Activated CD4-positive, alpha-beta T cell treated with anti-CD3 and anti-CD28 coated beads for 48 hours (primary cell): ENCODE measurements at regions not wholly inside any gene's neighbourhood (a gene's known extent, or its start where the extent isn't known, plus 50 kb on each side); places are given as distances from the start of the nearest gene placed in this dataset.
"Not testable (repeated sequence)": the region's sequence is repeated elsewhere in the genome, so short reads cannot be mapped to it uniquely, and the experiment has no call there.

Experiments
- DNase-seq: peaks from one replicate; pipeline ENCODE4 v3.0.0-alpha.2; 2020

GRCh38 chr2:212912445-212913103 is 238.8 kb downstream of the IKZF2 start:
- DNase-seq = no peak

- DNase-seq = no peak
Measured at GRCh38 chr2:212911011-212911410, 240.4 kb downstream of the IKZF2 start.

GRCh38 chr2:212908682-212909435 is 242.6 kb downstream of the IKZF2 start:
- DNase-seq = no peak

GRCh38 chr2:212908031-212908430 is 243.4 kb downstream of the IKZF2 start:
- DNase-seq = no peak

GRCh38 chr2:212906620-212907019 is 244.8 kb downstream of the IKZF2 start:
- DNase-seq = no peak

- no peak for DNase-seq
Measured at GRCh38 chr2:212905640-212906201, 245.7 kb downstream of the IKZF2 start.

- DNase-seq = no peak
Measured at GRCh38 chr2:212904646-212905045, 246.8 kb downstream of the IKZF2 start.

GRCh38 chr2:212903413-212903812 is 248.0 kb downstream of the IKZF2 start:
- DNase-seq = no peak

GRCh38 chr2:212902421-212902820 is 249.0 kb downstream of the IKZF2 start:
- no peak for DNase-seq

- DNase-seq = no peak
Measured at GRCh38 chr2:212901604-212902275, 249.7 kb downstream of the IKZF2 start.

GRCh38 chr2:212900715-212901114 is 250.7 kb downstream of the IKZF2 start:
- DNase-seq = no peak

GRCh38 chr2:212898011-212898410 is 253.4 kb downstream of the IKZF2 start:
- no peak for DNase-seq

- DNase-seq = no peak
Measured at GRCh38 chr2:212897296-212897695, 254.1 kb downstream of the IKZF2 start.

- no peak for DNase-seq
Measured at GRCh38 chr2:212894026-212894425, 257.4 kb downstream of the IKZF2 start.

- no peak for DNase-seq
Measured at GRCh38 chr2:212893216-212893615, 258.2 kb downstream of the IKZF2 start.

GRCh38 chr2:212892193-212892592 is 259.2 kb downstream of the IKZF2 start:
- DNase-seq = no peak

GRCh38 chr2:212891580-212891979 is 259.8 kb downstream of the IKZF2 start:
- DNase-seq = no peak

- no peak for DNase-seq
Measured at GRCh38 chr2:212882626-212883025, 268.8 kb downstream of the IKZF2 start.

GRCh38 chr2:212876556-212876955 is 274.9 kb downstream of the IKZF2 start:
- not testable (repeated sequence) for DNase-seq

- DNase-seq = not testable (repeated sequence)
Measured at GRCh38 chr2:212875950-212876349, 275.5 kb downstream of the IKZF2 start.

GRCh38 chr2:212873256-212873655 is 278.2 kb downstream of the IKZF2 start:
- DNase-seq = no peak

- DNase-seq = no peak
Measured at GRCh38 chr2:212871597-212871996, 279.8 kb downstream of the IKZF2 start.

GRCh38 chr2:212864186-212864585 is 287.2 kb downstream of the IKZF2 start:
- DNase-seq = no peak

- DNase-seq = peak; percentile 46
Measured at GRCh38 chr2:212863185-212863588, 288.2 kb downstream of the IKZF2 start.
